ENCODE measurements at regions not wholly inside any gene's neighbourhood (a gene's known extent, or its start where the extent isn't known, plus 50 kb on each side); places are given as distances from the start of the nearest gene placed in this dataset.

- no peak for TF ChIP-seq CHD4 (IDR thresholded peaks at IDR 0.05)
- TF ChIP-seq ZNF274 (IDR thresholded peaks at IDR 0.05; ENCODE audit: insufficient read depth, insufficient read length) = no peak
- no peak for TF ChIP-seq POLR2AphosphoS5 (IDR thresholded peaks at IDR 0.05; ENCODE audit: low read length)
- no peak for TF ChIP-seq CTCF (IDR thresholded peaks at IDR 0.05 in 2 of 3, conservative IDR thresholded peaks at IDR 0.05 in 1 of 3; ENCODE audit: control insufficient read depth in 2 of 3, extremely low read depth in 1 of 3, insufficient read depth in 1 of 3, low read depth in 3 of 3, low read length in 3 of 3)
These were observed 214.8 kb upstream of the FSHR start for GRCh38 chr2:49369101-49369500.
